NAMALWA (cell line): ENCODE measurements at regions not wholly inside any gene's neighbourhood (a gene's known extent, or its start where the extent isn't known, plus 50 kb on each side); places are given as distances from the start of the nearest gene placed in this dataset.
"Not testable (repeated sequence)": the region's sequence is repeated elsewhere in the genome, so short reads cannot be mapped to it uniquely, and the experiment has no call there.

Experiments used
- DNase-seq: peaks from one replicate; pipeline ENCODE4 v3.0.0-alpha.2; 2015; ENCODE audit warnings: low spot score

GRCh38 chr2:242075168-242075567 is 205.6 kb downstream of the RTP5 start:
- no peak for DNase-seq

GRCh38 chr2:242075696-242076095 is 206.2 kb downstream of the RTP5 start:
- DNase-seq, result no peak

- not testable (repeated sequence) for DNase-seq
These were observed 206.7 kb downstream of the RTP5 start for GRCh38 chr2:242076184-242076583.

- not testable (repeated sequence) for DNase-seq
These were observed 208.9 kb downstream of the RTP5 start for GRCh38 chr2:242078426-242078825.

- DNase-seq, result not testable (repeated sequence)
These were observed 210.3 kb downstream of the RTP5 start for GRCh38 chr2:242079792-242080191.

- not testable (repeated sequence) for DNase-seq
These were observed 211.2 kb downstream of the RTP5 start for GRCh38 chr2:242080575-242081214.

- DNase-seq, result not testable (repeated sequence)
These were observed 214.5 kb downstream of the RTP5 start for GRCh38 chr2:242084034-242084433.

GRCh38 chr2:242085024-242085674 is 215.6 kb downstream of the RTP5 start:
- DNase-seq, result not testable (repeated sequence)

- peak; percentile 84 for DNase-seq
These were observed 216.6 kb downstream of the RTP5 start for GRCh38 chr2:242085941-242086621.

GRCh38 chr2:242088044-242088443 is 218.5 kb downstream of the RTP5 start:
- peak; percentile 18 for DNase-seq

GRCh38 chr2:242088471-242089212 is 219.1 kb downstream of the RTP5 start:
- DNase-seq, result peak; percentile 87

- not testable (repeated sequence) for DNase-seq
These were observed 219.7 kb downstream of the RTP5 start for GRCh38 chr2:242089213-242089549.

- DNase-seq, result not testable (repeated sequence)
These were observed 227.7 kb downstream of the RTP5 start for GRCh38 chr2:242097278-242097677.

GRCh38 chr2:242098034-242098433 is 228.5 kb downstream of the RTP5 start:
- no peak for DNase-seq

- peak; percentile 44 for DNase-seq
These were observed 229.1 kb downstream of the RTP5 start for GRCh38 chr2:242098445-242099128.

GRCh38 chr2:242103093-242103492 is 233.6 kb downstream of the RTP5 start:
- DNase-seq, result not testable (repeated sequence)

- not testable (repeated sequence) for DNase-seq
These were observed 234.8 kb downstream of the RTP5 start for GRCh38 chr2:242104202-242104956.

GRCh38 chr2:242107065-242107464 is 237.5 kb downstream of the RTP5 start:
- DNase-seq, result not testable (repeated sequence)

- not testable (repeated sequence) for DNase-seq
These were observed 239.4 kb downstream of the RTP5 start for GRCh38 chr2:242108797-242109500.

GRCh38 chr2:242109819-242110218 is 240.3 kb downstream of the RTP5 start:
- DNase-seq, result not testable (repeated sequence)
